ENCODE measurements at regions not wholly inside any gene's neighbourhood (a gene's known extent, or its start where the extent isn't known, plus 50 kb on each side); places are given as distances from the start of the nearest gene placed in this dataset.
"Not testable (repeated sequence)": the region's sequence is repeated elsewhere in the genome, so short reads cannot be mapped to it uniquely, and the experiment has no call there.

DNA sequence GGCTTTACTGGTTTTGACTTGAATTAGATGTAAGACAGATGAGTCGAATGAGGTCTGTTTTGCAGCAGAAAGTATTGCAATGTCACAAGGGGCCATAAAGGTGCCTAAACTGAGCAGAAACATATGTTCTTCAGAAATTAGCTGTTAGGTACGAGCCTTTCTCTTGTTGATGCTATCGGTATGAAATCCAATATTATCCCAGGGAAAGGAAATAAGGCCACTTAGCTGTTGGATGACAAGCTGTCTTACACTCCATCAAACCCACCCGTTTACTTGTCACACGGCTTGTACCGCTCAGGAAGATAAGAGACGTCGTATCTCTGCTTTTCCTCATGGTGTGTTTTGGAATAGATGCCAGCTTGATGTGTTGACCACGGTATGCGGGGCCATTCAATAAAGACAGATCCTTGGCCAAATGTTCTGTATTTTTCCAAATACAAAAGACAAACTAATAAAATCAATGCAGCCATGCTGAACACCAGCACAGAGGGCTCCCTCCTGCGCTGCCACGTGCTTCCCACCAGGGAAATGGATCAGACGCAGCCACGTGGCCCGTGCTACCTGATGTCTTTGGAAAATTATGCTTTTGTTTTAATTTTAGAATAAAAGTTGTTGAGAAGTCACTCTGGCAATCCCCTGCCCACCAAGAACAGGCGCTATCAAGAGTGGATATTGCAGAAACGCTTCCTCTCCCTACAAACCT, 255.9 kb upstream of the SULF2 start:
- no peak for DNase-seq (ENCODE audit: low spot score)

DNA sequence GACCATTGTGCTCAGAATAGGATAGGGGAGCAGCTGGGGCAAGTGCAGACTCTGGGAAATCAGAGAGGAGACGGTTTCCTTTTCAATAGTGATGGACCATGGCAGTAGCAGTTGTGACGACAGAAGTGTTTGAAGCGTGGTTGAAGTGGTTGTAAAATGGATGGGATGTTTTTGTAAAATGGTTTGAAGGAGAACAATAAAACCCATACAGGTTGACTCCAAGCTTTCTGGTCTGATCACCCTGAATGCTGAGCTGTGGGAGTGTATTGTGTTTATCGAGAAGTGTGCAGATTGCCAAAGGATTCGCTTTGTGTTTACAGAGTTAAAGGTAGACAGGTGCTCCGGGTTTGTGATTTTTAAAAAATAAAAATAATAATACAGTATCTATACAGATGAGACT, 255.2 kb upstream of the SULF2 start:
- no peak for DNase-seq (ENCODE audit: low spot score)

DNA sequence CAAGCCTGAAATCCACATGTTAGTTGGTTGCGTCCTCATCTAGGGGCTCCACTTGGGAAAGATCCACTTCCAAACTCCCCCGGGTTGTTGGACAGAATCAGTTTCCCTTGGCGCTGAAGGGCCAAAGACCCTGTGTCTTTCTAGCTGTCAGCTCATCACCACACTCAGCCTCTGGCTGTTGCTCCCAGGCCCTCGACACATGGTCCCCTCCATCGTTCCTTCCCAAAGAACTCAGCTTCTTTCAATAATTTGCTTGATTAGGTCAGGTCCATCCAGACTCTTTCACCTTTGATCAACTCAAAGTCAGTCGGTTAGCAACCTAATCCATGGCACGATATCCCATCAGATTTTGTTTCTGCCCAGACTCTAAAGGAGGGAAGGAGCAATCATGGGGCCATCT, 254.8 kb upstream of the SULF2 start:
- no peak for DNase-seq (ENCODE audit: low spot score)

DNA sequence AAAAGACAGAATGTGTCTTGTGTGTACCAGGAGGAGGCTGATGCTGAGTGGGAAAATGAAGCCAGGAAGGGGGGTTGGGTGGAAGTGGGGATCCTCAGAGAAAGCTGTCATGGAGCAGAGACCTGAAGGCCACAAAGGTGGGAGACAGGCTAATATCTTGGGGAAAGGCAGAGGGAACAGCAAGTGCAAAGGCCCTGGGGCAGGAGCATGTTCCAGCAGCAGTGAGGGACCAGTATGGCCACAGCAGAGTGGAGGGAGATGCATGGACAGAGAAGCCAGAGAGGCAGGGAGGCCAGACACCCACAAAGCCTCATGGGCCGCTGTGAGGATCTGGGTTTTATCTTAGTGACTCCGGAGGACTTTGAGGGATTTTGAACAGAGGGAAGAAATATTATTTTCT, 254.2 kb upstream of the SULF2 start:
- DNase-seq (ENCODE audit: low spot score): no peak

DNA sequence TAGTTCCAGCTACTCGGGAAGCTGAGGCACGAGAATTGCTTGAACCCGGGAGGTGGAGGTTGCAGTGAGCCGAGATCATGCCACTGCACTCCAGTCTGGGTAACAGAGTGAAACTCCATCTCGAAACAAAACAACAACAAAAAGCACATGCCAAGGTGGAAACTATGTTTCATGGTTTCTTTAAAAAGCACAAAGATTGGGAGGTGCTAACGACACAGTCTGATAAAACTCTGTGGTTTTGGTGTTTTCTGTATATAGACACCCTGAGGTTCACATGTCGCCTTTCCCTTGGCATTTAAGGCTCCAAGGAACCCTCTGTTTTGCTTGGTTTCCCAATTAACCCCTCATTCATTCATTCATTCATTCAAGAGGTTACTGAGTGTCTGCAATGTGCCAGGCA, 253.4 kb upstream of the SULF2 start:
- no peak for DNase-seq (ENCODE audit: low spot score)

DNA sequence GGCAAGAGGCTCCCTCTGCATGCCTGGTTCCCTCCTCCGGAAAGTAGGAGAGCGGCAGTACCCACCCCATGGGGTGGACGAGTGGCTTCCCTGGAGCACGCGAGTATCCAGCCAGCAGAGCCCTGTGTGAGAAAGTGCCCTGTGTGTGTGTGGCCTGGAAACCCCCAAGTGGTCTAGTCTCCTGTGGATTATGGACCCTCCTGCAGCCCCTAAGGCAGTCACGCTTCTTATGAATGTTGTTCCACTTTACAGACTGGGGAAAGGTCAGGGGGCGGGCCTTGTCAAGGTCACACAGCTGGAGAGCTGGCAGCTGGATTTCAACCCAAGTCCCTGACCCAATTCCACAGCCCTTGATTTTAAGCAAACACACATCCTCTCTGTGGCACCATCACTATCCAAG, 252.5 kb upstream of the SULF2 start:
- not testable (repeated sequence) for DNase-seq (ENCODE audit: low spot score)

DNA sequence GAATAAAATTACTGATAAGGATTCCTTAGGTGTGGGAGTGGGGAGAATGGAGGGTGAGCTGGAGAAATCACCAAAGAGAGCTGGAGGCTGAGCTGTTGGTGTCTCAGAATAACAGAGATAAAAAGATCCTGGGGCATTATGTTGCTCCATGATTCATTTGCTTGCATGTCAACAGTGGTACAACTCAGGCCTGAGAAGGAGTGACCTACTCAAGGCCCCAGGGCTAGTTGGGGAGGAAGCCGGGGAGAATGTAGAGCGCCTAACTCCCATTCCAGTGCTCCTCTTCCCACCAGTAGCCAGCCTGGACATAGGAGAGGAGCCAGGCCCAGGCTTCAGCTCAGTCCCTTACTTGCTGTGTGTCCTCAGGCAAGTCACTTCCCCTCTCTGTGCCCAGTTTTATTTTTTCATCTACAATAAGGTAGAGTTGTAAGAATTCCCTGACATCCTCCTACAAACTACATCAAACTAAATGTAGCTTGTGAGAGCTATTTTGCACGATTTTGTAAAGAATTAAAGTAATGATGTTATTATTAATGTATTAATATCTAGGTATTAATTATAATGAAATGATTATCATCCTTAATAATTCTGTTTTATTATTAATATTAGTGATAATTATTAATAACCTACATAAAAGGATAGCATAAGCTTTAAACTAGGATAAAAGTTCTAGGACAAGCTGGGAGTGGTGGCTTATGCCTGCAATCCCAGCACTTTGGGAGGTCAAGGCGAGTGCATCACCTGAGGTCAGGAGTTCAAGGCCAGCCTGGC, 250.9 kb upstream of the SULF2 start:
- DNase-seq (ENCODE audit: low spot score): no peak

DNA sequence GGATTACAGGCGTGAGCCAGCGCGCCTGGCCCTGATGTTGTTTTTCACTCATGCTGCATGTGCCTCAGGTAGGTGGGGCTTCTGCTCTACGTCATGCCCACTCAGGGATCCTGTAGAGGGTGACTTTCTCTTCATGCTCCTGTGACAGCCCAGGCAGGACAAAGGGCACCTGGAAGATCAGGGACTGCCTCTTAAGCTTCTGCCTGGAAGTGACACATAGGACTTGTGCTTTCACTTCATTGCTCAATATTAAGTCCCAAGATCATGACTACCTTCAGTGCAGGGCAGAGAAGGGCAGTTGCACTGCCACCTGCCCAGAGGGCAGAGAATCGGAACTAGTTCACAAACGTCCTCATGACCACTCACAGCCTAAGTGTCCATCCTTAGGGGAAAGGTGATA, 249.5 kb upstream of the SULF2 start:
- DNase-seq (ENCODE audit: low spot score): no peak

DNA sequence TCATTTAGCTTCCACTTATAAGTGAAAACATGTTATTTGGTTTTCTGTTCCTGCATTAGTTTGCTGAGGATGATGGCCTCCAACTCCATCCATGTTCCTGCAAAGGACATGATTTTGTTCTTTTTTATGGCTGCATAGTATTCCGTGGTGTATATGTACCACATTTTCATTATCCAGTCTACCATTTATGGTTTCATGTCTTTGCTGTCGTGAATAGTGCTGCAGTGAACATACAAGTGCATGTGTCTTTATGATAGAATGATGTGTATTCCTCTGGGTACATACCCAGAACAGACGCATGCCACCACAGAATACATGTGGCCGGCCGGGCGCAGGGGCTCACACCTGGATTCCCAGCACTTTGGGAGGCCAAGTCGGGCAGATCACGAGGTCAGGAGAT, 247.7 kb upstream of the SULF2 start:
- not testable (repeated sequence) for DNase-seq (ENCODE audit: low spot score)

DNA sequence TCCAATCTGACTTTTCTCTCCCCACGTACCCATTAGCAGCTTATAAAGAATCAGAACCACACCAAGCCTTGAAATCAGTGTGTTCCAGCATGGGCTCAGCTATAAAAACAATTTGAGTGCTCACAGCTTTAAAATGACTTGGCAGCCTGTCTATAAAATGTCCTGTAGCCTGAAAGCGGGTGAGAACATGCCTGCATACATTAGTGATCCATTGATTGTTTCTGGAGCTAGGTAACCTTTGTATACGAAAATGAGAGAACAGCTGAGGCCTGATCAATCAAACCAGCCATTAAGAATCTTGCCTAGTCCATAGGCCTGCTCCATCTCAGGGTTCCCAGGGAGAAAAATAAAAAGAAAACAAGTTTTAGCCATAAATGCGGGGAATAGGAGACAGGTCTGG, 245.8 kb upstream of the SULF2 start:
- no peak for DNase-seq (ENCODE audit: low spot score)

DNA sequence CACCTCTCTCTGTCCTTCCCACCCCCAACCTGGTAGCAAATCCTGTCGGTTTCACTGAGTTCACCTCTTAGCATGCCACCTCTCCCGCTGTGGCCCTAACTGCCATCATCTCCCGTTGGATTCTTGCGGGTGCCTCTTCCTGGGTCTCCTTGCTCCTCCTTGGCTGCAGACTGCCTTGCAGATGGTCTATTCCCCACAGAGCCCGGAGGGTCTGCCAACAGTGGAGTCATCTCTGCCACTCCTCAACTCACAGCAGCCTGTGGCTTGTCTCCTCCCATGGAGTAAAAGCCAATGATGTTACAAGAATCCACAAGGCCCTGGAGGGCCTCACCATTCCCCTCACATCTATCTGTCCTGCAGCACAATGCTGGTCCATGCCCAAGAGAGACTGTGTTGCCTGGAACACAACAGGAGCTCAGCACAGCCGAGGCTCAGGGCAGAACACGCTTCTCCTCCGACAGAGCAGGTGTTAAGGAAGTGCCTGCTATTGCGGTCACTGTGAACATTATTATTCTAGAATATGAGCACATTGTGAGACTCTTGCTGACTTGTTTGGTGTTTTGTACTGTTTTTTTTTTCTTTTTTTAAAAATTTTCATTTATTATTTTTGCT, 241.8 kb upstream of the SULF2 start:
- no peak for DNase-seq (ENCODE audit: low spot score)

DNA sequence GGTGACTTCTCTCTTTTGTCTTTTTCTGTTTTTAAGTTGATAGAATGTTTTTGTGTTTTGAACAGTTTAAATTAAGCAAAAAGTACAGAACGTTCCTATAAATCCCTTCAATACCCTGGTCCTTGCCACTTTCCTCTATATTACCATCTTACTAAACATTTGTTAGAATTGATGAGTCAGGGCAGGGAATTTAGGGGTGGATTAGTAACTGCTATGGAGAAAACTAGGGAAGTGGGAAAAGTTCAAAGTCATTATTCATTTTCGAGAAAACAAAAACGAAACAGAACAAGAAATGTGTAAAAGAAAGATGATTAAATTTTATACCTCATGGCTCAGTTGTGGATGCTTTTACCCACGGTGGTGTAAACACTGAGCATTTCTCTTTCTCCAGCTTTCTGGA, 240.4 kb upstream of the SULF2 start:
- DNase-seq (ENCODE audit: low spot score): no peak

DNA sequence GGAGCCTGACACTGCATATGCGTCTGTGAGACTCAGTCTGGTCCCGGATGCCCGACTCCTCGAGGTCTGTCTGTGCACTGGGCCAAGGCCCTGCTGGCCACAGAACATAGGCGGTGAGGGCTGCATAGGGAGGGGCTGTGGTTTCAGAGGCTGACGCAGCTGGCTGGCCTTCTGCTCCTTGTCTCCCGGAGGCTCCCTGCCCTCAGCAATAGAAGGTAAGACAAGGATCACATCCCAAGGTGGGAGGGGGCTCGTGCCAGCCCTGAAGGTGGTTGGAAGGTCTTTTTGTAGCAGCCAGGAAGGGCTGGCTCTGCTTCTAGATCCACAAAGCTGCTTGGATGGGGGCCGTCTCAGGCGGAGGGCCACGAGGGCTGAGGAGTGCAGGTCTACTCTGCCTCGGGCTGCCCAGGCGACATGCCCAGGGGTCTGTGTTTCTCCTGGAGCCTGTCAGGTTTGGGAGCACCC, 239.8 kb upstream of the SULF2 start:
- DNase-seq (ENCODE audit: low spot score): no peak

DNA sequence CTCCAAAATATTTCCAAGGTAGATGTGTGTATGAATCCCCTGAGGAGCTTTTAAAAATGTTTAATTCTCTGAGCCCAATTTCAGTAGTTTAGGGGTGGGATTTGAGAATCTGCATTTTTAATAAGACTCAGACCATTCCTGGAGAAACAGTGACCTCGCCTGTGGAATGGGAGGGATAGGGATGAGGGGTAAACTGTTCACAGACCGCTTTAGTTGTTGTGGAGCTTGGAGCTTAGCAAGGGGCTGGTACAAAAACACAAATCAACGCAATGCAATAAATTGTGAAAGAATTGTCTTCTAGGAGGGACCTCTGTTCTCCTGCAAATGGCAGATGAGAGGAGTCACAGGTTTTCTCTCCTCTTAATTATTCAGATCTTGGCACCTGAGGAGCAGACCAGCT, 239.3 kb upstream of the SULF2 start:
- DNase-seq (ENCODE audit: low spot score): no peak

DNA sequence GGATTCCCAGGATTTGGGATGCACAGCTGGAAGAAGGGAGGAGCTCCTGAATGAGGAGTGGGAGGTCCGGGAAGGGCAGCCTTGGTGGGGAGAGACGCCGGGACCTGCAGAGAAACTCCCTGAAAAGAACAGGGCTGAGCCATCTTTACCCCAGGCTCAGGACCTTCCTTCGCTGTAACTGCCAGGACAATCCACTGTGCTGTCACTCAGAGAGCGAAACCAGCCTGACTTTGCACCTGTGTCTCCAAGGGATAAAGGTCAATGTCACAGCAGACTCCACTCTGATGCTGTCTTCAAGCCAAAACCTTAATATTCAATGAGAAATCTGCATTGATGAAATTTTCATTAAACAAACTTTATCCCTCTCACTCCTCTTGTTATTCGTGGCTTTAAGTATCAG, 235.4 kb upstream of the SULF2 start:
- DNase-seq (ENCODE audit: low spot score): not testable (repeated sequence)

DNA sequence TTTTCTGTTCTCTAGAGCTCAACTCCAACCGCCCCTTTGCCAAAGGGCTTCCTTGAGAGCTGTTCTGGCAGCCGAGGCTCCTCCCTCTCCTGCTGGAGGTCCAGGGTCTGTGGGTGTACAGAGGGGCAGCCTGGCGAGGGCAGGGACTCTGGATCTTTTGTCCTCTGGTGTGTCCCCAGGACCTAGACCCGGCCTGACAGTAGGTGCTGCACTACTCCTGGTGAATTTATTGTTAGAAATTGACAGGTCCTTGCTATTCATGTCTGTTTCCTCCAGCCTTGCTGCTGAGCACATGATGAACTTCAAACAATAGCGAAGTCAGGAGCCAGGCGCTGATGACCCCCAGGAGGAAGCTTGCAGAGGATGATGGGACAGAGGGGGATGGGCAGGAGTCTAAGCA, 234.7 kb upstream of the SULF2 start:
- DNase-seq (ENCODE audit: low spot score): no peak

DNA sequence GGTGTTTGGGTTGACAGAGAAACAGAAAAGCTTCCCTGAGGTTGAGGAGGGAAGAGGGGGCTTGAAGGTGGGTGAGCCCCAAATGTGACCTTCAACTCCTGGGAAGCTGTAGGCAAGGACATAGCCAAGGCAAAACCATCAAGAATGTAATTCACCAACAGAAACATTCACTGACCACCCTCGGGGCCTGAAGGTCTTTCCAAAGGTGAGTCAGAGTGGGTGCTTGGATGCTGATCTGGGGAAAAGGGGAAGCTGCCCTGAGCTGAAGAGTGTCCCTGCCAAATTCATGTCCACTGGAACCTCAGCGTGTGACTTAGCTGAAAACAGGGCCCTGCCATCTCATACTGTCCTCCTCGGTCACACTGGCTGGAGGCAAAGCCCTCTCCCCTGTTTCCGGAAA, 234.2 kb upstream of the SULF2 start:
- DNase-seq (ENCODE audit: low spot score): no peak

DNA sequence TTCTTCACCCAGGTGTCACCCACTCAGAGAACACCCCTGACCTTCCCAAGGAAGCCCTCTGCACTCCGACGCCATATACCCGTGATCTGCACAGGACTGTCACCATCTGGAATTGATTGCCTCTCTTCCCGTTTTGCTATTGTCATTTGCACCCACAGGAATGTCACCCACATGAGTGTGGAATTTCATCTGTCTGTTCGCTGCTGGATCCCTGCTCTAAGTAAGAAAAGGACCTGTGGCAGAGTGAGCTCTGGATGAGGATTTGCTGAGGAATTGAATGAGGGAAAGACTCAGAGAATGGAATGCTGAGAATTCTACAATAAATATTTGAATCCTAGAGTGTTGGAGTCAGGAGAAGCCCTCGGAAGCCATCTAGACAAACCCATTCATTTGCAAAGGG, 233.6 kb upstream of the SULF2 start:
- not testable (repeated sequence) for DNase-seq (ENCODE audit: low spot score)

DNA sequence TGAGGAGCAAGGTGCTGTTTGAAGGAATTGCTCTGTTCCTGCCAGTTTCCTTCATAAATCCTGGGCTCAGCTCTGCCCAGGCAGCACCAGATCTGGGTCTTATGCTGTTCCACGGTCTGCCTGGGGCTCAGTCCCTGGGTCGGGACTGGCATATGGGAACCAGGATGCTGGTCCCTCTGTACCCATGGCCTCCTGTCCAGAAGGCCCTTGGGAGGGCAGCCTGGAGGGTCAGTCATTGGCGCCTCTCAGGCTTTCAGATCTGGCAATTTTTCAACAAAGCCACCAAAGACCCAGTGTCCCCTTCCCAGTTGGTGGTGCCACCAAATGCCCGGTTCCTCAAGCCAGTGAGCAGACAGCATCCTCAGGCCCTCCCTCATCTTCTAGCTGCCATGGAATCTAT, 232.7 kb upstream of the SULF2 start:
- no peak for DNase-seq (ENCODE audit: low spot score)

DNA sequence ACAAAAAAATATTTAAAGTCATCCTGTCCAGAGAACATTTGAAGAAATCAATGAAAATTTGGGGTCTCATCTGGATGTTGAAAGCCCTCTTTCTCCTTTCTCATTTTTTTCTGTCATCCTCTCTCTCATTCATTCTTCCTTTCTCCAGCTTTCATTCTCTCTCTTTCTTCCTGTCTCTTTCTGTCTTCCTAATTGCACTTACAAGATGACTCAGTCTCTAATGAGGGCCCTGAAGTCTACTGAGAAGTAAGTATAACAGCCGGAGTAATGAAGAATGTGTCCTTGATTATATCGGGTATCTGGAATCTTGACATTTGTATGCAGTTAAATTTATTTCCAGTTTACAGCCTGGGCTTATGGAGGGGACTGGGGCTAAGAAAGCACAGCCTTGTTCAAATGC, 232.2 kb upstream of the SULF2 start:
- DNase-seq (ENCODE audit: low spot score): no peak

DNA sequence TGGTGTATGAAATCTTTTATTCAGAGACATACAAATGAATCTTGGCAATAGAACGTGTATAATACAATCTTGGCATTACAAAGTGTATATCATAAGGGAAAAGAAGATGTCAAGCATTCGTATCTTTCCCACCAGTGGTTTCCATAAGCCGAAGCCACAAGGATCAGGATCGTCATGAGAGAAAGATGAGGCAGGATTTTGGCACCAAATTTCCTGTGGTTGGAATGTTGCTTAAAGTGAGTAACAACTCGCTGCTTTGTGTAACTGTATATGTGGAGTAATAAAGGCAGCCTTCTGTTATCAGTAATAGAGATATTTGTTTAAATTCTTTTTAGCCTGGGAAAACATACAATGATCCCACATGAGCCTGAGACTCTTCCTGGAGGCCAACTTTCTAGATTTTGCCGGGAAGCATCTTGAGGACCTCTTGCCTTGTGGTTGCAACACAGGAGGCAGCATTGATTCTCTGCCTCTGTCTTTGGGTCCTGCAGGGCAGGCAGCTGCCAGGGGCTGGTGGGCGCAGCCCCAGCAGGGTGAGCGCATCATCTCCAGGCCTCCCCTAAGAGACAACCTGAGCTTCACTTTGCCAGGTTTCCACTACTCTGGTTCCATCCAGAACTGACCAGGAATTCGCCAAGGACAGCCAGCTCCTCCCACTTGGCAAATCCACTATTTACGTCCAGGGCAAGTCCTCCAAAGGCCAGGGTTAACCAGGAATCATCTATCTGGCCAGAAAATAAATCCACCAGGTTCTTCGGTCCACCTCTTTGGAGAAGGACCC, 230.9 kb upstream of the SULF2 start:
- no peak for DNase-seq (ENCODE audit: low spot score)

DNA sequence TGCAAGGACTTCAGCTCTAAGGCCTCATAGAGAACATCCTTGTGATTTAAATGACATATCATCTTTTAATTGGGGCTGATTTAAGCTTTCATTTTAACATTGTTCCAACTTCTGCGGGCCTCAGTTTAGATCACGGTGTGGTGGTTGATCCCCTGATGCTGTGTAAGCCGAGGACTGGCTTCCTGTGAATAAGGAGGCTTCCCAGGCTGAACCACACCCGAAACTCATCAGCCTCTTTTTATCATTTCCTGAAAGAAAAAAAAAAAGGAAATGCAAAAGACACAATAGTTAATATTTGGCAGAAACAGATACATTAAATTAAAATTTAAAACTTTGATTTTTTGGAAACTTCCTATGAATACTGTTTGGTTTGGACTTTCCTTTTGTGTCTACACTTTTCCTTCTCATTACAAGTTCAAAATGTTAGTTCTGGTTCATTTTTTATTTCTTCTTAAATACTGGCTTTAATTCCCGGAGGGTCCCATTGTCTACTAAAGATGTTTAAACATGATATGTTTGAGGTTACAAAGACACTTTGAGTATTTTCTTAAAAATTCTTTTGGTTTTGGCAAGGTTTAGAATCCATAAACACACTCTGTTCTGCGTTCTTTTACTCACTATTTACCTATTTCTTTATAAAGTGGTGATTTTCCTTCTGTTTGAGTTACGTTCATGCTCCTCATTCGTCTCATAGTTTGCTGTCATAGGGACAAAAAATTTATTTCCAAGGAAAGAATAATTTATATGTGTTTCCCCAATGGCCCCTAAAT, 230.0 kb upstream of the SULF2 start:
- DNase-seq (ENCODE audit: low spot score): no peak
